Muscle of leg (tissue), 3 donors: ENCODE measurements at regions not wholly inside any gene's neighbourhood (a gene's known extent, or its start where the extent isn't known, plus 50 kb on each side); places are given as distances from the start of the nearest gene placed in this dataset.

Experiments
- DNase-seq: peaks from one replicate; pipeline ENCODE4 v3.0.0; 2013
- H3K27ac ChIP-seq: one replicate; pipeline ENCODE4 v1.5.1; 2013; ENCODE audit warnings: mild to moderate bottlenecking, low read length, control low read depth
- H3K27me3 ChIP-seq: one replicate; pipeline ENCODE4 v1.6.1; 2013; ENCODE audit warnings: low read length; ENCODE audit not compliant: control insufficient read depth, insufficient read depth
- H3K36me3 ChIP-seq: one replicate; pipeline ENCODE4 v1.6.1; 2013; ENCODE audit warnings: low read length; ENCODE audit not compliant: control insufficient read depth, insufficient read depth
- H3K4me1 ChIP-seq: one replicate; pipeline ENCODE4 v1.6.1; 2013; ENCODE audit warnings: low read length; ENCODE audit not compliant: control insufficient read depth, insufficient read depth
- H3K4me3 ChIP-seq: one replicate; pipeline ENCODE4 v1.5.1; 2013; ENCODE audit warnings: low read length, control low read depth
- H3K9me3 ChIP-seq: replicated peaks from 2 replicates; pipeline ENCODE4 v1.6.1; 2013; ENCODE audit warnings: low read depth, low read length; ENCODE audit not compliant: control insufficient read depth
- WGBS: methylation state at CpG from one replicate; pipeline ENCODE4 v1.1.5; 2013; ENCODE audit warnings: missing lambda C conversion rate; ENCODE audit not compliant: insufficient coverage; 5-methylcytosine and 5-hydroxymethylcytosine counted together

DNA sequence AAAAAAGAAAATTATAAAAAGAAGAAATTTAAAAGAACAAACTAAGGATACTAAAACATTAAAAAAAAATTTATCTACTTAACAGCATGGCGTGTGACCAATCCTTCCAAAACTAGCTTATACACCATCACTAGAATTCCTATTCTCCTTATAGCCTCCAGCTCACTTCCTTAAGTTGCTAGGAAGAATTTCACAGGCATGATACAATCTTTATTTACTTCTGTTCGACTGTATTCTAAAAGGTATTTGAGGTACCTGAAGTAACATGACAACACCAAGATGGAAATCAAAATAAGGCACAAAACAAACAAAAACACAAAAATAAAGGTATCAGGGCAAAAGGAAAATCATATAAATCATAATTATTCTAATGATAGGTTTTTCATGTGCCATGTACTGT is 360.7 kb downstream of the FIGN start:
- H3K36me3 ChIP-seq: no peaks in the 10 kb centered on the region
- DNase-seq: no peak
- no CpG with 5 or more reads among the region's 2 CpGs for WGBS

DNA sequence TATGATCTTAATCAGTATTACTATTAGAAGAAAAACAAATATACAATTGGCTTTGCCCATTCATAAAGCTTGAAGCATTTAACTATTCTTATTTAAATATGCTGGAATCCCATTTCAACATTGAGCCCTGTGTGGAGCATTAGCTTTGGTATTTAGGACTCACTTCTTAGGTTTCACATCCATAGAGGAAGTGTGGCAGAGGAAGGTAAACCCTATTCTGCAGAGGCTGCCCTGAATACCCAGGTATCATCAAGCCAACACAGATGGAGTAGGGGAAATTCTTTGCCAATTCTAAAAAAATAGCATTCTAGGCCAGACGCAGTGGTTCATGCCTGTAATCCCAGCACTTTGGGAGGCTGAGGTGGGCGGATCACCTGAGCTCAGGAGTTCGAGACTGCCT is 361.5 kb downstream of the FIGN start:
- Histone ChIP-seq H3K36me3 (no peaks in the 10 kb centered on the region), H3K27me3 (no peaks in the 10 kb centered on the region), H3K9me3 (no peaks in the 10 kb centered on the region), H3K4me3 (no peak overlapping the region), H3K4me1 (no peaks in the 10 kb centered on the region), H3K27ac (no peak overlapping the region)
- no CpG with 5 or more reads among the region's 3 CpGs for WGBS
- DNase-seq: no peak

More for the DNA sequence above, 360.7 kb downstream of the FIGN start:
- Histone ChIP-seq H3K9me3 (no peaks in the 10 kb centered on the region), H3K27me3 (no peaks in the 10 kb centered on the region), H3K27ac (no peak overlapping the region), H3K4me1 (no peaks in the 10 kb centered on the region), H3K4me3 (no peak overlapping the region)

- Histone ChIP-seq H3K36me3 (no peaks in the 10 kb centered on the region), H3K27ac (no peak overlapping the region), H3K27me3 (no peaks in the 10 kb centered on the region), H3K4me1 (no peaks in the 10 kb centered on the region), H3K9me3 (no peaks in the 10 kb centered on the region), H3K4me3 (no peak overlapping the region)
- DNase-seq: no peak
- 100% methylated on average over 1 of the region's 1 CpG for WGBS
Measured at GRCh38 chr2:163373496-163373895, 362.3 kb downstream of the FIGN start.

DNA sequence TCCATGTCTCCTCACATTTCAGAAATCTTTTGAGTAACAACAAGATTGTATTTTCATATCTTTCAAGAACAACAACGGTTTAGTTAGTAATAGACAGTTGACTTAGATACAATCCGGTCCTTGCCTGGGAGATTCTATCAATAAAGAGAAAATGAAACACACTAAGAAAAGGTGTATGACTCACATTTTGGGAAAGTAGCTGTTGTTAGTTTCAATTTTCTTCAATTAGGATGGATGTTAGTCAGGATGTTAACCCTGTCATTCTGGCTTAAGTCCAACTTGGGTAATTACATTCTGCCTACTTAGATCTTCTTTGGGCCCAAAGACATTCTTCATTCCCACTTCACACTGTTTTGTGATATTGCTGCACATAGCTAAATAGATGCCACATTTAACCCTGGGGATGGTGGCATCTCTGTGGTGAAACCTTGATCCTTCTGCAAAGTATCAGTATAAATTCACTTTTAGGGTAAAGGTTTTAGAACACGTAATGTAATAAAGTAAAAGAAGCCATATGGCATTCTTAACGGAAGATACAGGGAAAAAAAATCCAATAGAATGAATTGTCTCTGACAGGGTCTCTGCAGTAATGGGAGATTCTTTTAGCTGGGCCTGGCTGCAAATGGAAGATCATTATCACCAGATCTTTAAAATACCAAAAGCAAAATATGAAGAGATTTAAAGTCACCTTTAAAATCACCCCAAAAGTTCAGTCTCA is 365.5 kb downstream of the FIGN start:
- Histone ChIP-seq H3K36me3 (no peaks in the 10 kb centered on the region), H3K27ac (no peak overlapping the region), H3K9me3 (no peaks in the 10 kb centered on the region), H3K27me3 (no peaks in the 10 kb centered on the region), H3K4me3 (no peak overlapping the region), H3K4me1 (no peaks in the 10 kb centered on the region)
- no CpG with 5 or more reads among the region's 4 CpGs for WGBS
- no peak for DNase-seq

DNA sequence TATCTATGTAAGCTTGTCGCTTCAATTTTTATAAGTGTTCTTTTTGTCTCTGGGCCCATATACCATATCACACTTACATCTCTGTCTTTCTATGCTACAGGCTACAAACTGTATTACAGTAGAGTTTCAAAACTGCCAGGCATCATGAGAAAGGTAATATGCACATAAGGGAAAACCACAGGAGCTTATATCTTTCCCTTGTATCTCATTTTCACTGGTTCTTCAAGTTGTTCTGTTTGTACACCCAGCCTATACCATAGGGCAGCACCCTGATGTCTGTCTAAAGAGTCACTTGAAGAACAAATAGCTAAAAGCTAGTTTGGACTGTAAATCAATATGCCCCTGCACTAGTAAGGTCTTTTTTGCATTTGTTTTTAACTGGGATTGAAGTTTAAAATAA is 366.7 kb downstream of the FIGN start:
- no peaks in the 10 kb centered on the region for H3K27me3 ChIP-seq
- WGBS: no CpG with 5 or more reads among the region's 1 CpG

DNA sequence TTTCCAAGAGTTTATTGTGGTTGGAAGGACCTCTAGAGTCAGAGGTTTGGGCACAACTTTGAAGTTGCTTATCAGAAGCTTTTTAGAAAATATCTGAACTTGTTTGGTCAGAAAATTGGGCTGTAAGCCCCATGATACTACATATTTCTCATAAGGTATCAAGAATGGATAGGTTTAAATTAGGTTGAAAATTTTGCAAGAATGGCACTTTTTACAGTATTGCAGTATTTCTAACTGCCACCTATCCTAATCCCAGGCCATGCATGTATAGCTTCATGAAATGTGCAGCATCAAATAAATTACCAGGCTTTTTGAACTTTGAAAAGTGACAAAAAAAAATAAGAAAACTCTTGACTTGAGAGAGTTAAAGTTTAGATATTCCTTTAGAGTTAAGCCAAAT is 367.2 kb downstream of the FIGN start:
- H3K27ac ChIP-seq: no peak overlapping the region
- H3K4me1 ChIP-seq: no peaks in the 10 kb centered on the region
- no peaks in the 10 kb centered on the region for H3K36me3 ChIP-seq
- no peak for DNase-seq
- H3K27me3 ChIP-seq: no peaks in the 10 kb centered on the region
- H3K4me3 ChIP-seq: no peak overlapping the region
- no peaks in the 10 kb centered on the region for H3K9me3 ChIP-seq

More for the DNA sequence above, 366.7 kb downstream of the FIGN start:
- H3K27ac ChIP-seq: no peak overlapping the region
- H3K36me3 ChIP-seq: no peaks in the 10 kb centered on the region
- no peak overlapping the region for H3K4me3 ChIP-seq
- H3K4me1 ChIP-seq: no peaks in the 10 kb centered on the region
- no peaks in the 10 kb centered on the region for H3K9me3 ChIP-seq
- DNase-seq: no peak

DNA sequence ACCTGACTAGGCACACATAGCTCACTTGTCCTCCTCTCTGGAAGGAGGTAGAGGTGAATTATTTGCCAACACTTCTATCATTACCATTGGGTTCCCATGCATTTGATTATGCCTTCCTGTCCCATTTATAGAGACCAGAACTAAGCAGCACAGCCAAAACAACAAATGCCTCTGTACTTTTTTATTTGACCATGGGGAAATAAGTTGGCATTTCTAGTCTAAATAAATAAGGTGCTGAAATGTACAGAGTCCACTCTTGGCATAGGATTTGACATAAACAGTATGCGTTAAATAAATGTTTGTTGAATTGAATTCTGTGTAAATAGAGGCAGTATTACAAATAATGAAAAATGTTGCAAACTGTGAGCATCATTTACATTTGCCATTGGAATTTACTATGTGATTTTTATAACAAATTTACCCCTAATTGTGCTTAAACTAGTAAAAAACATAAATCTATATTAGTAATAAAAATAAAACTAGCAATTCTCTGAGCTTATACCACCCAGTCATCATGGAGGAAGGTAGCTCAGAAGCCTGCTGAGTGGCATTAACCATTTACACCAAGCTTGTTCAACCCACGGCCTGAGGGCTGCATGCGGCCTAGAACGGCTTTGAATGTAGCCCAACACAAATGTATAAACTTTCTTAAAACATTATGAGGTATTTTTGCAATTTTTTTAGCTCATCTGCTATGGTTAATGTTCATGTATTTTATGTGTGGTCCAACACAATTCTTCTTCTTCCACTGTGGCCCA is 367.8 kb downstream of the FIGN start:
- no peak overlapping the region for H3K27ac ChIP-seq
- no peak for DNase-seq
- WGBS: no CpG with 5 or more reads among the region's 4 CpGs

GRCh38 chr2:163364736-163365135 is 371.1 kb downstream of the FIGN start:
- H3K36me3 ChIP-seq: no peaks in the 10 kb centered on the region
- H3K27ac ChIP-seq: no peak overlapping the region
- DNase-seq: no peak
- H3K27me3 ChIP-seq: no peaks in the 10 kb centered on the region
- no peaks in the 10 kb centered on the region for H3K4me1 ChIP-seq
- H3K4me3 ChIP-seq: no peak overlapping the region
- H3K9me3 ChIP-seq: no peaks in the 10 kb centered on the region

More for the DNA sequence above, 367.8 kb downstream of the FIGN start:
- H3K36me3 ChIP-seq: no peaks in the 10 kb centered on the region
- H3K4me1 ChIP-seq: no peaks in the 10 kb centered on the region
- no peaks in the 10 kb centered on the region for H3K27me3 ChIP-seq
- H3K9me3 ChIP-seq: no peaks in the 10 kb centered on the region
- H3K4me3 ChIP-seq: no peak overlapping the region

DNA sequence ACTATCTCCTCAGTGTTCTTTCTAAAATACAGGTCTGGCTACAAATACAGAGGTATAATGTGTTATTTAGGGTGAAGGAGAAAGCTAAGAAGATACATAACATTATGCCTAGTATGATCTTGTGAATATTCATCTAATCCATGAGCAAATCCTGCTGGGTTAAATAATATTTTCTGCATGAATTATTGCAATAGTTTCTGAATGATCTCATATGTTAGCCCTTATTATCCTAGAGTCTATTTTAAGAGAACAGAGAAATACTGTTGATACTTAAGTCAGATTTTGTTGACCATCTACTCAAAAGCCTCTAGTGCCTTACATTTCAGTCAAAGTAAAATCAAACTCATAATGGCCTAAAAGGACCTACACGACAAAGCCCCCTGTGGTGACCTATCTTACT is 382.3 kb downstream of the FIGN start:
- peaks cover 5% of the 10 kb centered on the region for H3K4me1 ChIP-seq
- DNase-seq: no peak
- H3K4me3 ChIP-seq: no peak overlapping the region
- no CpG with 5 or more reads among the region's 1 CpG for WGBS
- no peaks in the 10 kb centered on the region for H3K36me3 ChIP-seq
- H3K27me3 ChIP-seq: no peaks in the 10 kb centered on the region
- no peak overlapping the region for H3K27ac ChIP-seq
- no peaks in the 10 kb centered on the region for H3K9me3 ChIP-seq

GRCh38 chr2:163351966-163352365 is 383.8 kb downstream of the FIGN start:
- no peak for DNase-seq
- 100% methylated on average over 1 of the region's 2 CpGs for WGBS
- no peaks in the 10 kb centered on the region for H3K36me3 ChIP-seq

More at GRCh38 chr2:163351966-163352365, 383.8 kb downstream of the FIGN start:
- no peak overlapping the region for H3K27ac ChIP-seq
- peaks cover 10% of the 10 kb centered on the region for H3K4me1 ChIP-seq
- no peak overlapping the region for H3K4me3 ChIP-seq
- H3K27me3 ChIP-seq: no peaks in the 10 kb centered on the region
- H3K9me3 ChIP-seq: no peaks in the 10 kb centered on the region
